M059J (cell line): ENCODE measurements at regions not wholly inside any gene's neighbourhood (a gene's known extent, or its start where the extent isn't known, plus 50 kb on each side); places are given as distances from the start of the nearest gene placed in this dataset.

Experiments used
- DNase-seq: peaks from one replicate; pipeline ENCODE4 v3.0.0-alpha.2; 2012; ENCODE audit warnings: low read depth

DNA sequence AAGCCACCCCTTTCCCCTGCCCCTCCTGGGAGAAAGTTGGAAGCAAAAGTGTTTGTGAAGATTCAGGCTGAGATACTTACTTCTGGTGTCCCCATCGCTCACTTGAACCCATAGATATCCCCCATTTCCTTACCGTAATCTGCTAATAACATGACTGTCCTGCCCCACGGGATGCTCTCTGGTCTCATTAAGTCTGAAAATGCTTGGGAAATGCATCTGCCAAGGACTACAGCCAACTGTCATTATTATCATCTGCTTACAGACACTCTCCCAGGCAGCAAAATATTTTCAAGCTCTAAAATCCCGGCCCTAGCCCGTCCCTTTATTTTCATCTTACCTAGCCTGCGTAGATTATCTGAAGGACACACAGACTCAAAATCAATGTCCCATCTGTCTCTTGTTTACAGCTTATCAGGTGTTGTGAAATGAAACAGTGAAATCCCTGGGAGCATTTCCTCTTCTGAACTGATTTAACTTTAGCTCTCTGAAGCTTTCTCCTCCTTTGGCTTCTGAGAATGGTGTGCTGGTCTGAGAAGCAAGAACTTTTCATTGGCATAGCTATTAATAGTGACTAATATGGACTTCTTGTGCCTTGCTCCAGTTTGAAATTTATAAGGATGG, 126.9 kb upstream of the OSMR start:
- no peak for DNase-seq

DNA sequence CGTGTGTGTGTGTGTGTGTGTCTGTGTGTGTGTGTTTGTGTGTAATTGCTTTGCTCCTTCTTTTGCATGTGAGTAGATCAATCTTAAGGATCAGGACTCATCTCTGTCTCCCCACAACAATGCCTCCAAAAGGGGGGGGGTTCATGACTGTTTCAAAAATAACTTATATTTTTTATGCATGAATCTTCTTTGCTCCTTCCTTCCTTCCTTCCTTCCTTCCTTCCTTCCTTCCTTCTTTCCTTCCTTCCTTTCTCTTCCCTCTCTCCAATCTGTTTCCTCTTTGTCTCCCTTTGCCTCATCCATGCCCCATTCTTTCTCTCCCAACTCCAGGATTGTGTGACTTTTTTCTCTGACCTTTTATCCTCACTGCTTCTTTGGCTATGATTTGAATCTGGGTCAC, 126.4 kb upstream of the OSMR start:
- peak; percentile 37 for DNase-seq

- DNase-seq, result peak; percentile 96
Measured at GRCh38 chr5:38719916-38720315, 125.9 kb upstream of the OSMR start.

DNA sequence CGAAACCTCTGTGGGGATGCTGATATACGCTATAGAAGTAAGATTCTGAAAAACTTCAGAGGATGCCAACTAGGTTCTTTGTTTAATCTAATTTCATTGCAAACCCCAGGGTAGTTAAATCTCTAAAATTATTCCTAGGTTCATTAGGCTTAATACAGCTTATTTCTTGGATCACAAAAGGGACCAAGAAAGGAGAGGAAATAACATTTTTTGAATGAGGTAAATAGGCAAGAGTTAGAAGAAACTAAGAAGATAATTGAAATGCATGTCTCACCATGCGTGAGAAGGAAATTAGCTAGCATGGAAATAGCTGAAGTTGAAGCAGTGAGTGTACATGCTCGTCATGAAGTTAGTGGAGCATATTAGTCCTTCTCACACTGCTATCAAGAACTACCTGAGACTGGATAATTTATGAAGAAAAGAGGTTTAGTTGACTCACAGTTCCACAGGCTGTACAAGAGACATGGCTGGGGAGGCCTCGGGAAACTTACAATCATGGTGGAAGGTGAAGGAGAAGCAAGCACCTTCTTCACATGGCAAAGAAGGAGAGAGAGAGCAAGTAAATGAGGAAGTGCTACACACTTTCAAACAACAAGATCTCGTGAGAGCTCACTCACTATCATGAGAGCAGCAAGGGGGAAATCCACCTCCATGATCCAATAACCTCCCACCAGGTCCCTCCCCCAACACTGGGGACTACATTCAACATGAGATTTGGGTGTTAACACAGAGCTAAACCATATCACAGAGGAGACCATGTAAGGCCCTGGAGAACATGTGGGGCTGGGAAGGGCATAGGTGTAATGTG, 125.1 kb upstream of the OSMR start:
- no peak for DNase-seq

DNA sequence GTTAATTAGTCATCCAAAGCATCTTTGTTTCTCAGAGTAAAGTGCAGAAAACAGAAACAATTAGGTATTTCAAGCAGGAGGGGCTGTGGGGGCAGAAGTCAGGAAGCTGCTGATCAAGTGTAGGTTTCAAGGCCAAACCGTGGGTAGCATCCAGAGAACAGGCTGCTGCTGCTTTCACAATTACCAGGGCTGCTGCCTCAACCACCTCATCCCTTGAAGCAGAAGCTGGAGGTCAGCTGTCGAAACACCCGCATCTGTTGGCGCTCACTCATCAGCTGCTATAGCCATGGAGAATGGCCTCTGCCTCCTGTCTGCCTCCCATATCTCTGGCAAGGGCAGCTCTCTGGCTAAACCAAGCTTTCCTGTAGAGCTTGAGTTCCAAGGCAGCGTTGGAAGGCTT, 122.9 kb upstream of the OSMR start:
- DNase-seq, result no peak

GRCh38 chr5:38723426-38723825, 122.4 kb upstream of the OSMR start:
- DNase-seq, result no peak

- peak; percentile 74 for DNase-seq
Measured at GRCh38 chr5:38724301-38725030, 121.3 kb upstream of the OSMR start.

DNA sequence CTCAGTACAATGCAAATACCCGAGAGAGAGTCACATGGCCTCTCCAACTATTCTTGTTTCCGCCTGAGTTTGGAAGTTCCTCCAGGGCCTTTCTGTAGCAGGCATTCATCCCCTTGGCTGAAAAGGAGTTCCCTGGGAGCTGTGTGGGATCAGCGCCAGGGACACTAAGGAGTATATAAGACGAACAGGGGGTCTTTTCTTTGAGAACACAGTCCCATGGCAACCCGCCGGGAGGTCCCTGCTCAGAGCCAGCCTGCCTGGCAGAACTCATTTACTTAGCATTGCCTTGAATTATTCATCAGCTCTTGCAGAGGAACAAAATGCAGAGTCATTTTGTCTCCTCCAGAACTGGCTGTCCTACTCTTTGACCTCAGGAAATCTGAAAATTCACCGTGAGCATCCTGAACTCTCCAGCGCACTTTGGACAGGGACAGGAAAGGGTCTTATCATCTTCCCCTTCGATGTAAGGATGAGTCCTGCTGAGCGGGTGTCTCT, 120.4 kb upstream of the OSMR start:
- no peak for DNase-seq

DNA sequence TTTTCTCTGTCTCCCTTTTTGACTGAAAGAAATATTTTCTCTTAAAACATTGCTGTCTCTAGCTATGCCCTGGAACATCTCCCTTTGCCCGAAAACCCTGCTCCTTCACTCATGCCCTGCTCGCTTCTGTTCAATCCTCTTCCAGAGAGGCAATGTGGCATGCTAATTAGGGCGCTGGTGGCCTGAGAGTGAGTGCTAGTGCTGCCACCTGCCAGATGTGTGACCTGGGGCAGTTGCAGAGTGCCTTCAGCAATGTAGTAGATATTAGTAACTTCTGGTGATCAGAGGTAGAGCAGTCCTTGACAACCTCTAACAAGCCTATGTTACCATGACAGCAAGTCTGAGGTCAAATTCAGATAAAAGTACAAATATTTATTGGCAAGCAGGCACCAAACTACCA, 119.5 kb upstream of the OSMR start:
- peak; percentile 21 for DNase-seq

GRCh38 chr5:38728029-38728428, 117.8 kb upstream of the OSMR start:
- no peak for DNase-seq

GRCh38 chr5:38731461-38731860, 114.4 kb upstream of the OSMR start:
- no peak for DNase-seq

GRCh38 chr5:38734353-38734752, 111.5 kb upstream of the OSMR start:
- DNase-seq, result no peak

GRCh38 chr5:38736089-38736488, 109.7 kb upstream of the OSMR start:
- DNase-seq, result no peak

DNA sequence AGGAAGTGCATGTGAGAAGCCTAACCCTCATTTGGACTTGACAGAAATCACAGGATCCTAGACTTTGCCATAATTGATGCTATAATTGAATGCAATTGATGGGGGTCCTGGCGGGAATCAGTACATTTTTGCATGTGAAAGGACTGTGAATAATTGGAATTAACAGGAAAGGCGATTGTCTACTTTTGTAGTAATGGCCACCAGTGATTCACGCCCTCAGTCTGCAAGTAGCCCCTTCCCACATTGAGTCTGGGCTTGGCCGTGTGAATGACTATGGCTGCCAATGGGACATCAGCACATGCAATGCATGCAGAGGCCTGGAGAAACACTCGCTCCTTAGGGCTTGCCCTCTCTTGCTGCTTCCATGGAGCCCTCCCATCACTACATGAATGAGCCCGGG, 107.8 kb upstream of the OSMR start:
- no peak for DNase-seq

GRCh38 chr5:38739011-38739704, 106.7 kb upstream of the OSMR start:
- DNase-seq, result peak; percentile 83

GRCh38 chr5:38739705-38740045, 106.1 kb upstream of the OSMR start:
- no peak for DNase-seq

GRCh38 chr5:38742821-38743220, 103.0 kb upstream of the OSMR start:
- no peak for DNase-seq

GRCh38 chr5:38743562-38743961, 102.2 kb upstream of the OSMR start:
- no peak for DNase-seq

DNA sequence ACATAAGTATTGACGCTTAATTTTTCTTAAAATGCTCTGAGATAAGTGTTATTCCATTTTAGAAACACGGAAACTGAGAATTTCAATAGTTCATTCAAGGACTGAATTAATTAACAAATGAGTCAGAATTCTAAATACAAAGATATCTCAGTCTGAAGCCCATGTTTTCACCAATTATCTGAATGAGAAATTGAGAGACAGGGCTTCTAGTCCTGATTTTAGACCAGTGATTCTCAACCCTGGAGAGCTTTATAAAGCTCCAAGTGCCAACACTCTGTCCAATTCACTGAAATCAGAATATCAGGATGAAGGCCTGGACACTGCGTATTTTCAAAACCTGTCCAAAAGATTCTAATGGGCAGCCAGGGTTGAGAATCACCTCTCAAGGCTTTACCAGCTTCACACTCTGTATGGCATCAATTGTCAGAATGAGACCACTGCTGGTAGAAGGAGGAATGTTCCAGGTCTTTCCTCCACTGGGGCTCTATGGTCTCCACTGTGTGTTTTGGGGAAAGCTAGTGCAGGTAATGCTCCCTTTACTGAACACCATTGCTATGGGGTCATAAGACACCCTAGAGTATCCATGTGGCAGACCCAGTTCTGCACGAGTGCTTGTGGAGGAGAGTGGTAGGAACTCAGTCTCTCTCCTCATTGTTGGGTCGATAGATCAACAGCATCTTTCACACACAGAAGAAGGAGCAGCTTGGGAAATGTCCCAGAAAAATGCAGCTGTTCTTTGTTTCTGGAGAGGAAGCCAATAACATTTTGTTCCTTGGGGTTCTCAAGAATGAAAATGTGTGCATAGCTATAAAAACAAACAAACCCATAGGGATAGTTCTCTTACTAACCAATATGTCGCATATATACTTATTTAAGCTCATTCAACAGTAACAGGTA, 99.7 kb upstream of the OSMR start:
- no peak for DNase-seq

DNA sequence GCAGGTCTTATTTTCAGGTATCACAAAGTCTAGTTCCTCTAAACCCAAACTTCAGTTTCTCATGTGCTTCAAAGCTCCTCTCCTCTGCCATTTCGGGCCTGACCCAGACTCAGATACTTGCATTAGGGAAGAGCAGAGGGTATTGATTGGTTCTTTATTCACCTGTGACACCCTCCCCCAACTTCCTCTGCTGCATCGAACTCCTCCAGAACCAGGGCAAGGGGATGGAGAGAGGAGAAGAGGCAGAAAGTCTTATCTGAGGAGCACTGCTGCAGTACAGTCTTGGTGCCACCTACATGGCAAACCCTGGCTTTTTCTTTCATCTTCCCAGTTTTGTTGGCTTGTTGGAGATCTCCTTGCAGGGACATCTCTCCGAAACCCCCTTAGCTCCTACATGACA, 96.0 kb upstream of the OSMR start:
- DNase-seq, result no peak

DNA sequence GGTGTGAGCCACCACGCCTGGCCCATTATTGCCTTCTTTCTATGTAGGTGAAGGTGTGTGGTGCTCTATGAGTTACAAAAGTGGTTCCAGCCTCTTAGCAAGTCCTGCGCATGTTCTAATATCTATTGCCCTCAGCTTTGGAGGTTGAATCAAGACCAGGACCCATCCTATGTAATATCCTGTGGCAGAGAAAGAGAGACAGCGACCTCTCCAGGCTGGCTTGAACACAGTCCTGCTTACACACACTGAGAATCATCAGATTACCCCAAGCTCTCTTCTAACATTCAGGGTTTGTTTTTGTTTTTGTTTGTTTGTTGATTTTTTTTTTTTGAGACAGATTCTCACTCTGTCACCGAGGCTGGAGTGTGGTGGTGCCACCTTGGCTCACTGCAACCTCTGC, 94.7 kb upstream of the OSMR start:
- no peak for DNase-seq
